SK-N-MC (cell line): ENCODE measurements at regions not wholly inside any gene's neighbourhood (a gene's known extent, or its start where the extent isn't known, plus 50 kb on each side); places are given as distances from the start of the nearest gene placed in this dataset.

Experiments used
- DNase-seq: peaks from one replicate; pipeline ENCODE4 v3.0.0-alpha.2; 2011; ENCODE audit warnings: low read depth, low spot score
- H3K27ac ChIP-seq: fragments of 200-600 bp; sonication (generic); 2 replicates; pipeline ENCODE4 v1.5.1; 2016; ENCODE audit warnings: mixed run types
- H3K36me3 ChIP-seq: fragments of 200-600 bp; sonication (generic); 2 replicates; pipeline ENCODE4 v1.6.1; 2017; ENCODE audit warnings: antibody characterized with exemption, low read length, mixed read lengths; ENCODE audit not compliant: insufficient read depth
- H3K4me3 ChIP-seq: fragments of 200-600 bp; sonication (generic); 2 replicates; pipeline ENCODE4 v1.5.1; 2016
- H3K9ac ChIP-seq: fragments of 200-600 bp; sonication (generic); 2 replicates; pipeline ENCODE4 v1.8.0; 2017; ENCODE audit warnings: mixed run types, mixed read lengths; ENCODE audit not compliant: insufficient read length
- H3K9me3 ChIP-seq: fragments of 200-600 bp; sonication (generic); 2 replicates; pipeline ENCODE4 v1.6.1; 2017; ENCODE audit warnings: low read depth, mild to moderate bottlenecking, antibody characterized with exemption, low read length, moderate library complexity, mixed read lengths
- EZH2 ChIP-seq: fragments of 200-600 bp; sonication (generic); IDR thresholded peaks from one replicate; pipeline ENCODE4 v1.6.1; 2017; ENCODE audit warnings: antibody characterized with exemption
- FOXP2 ChIP-seq: optimal IDR thresholded peaks from 2 replicates; pipeline ENCODE3; 2011; ENCODE audit warnings: mild to moderate bottlenecking, moderate library complexity; ENCODE audit not compliant: insufficient read depth; ENCODE audit errors: extremely low read length, control extremely low read depth
- POLR2AphosphoS5 ChIP-seq: IDR thresholded peaks from 2 replicates; pipeline ENCODE4 v1.6.1; 2012; ENCODE audit warnings: mild to moderate bottlenecking, low read depth, low read length, borderline replicate concordance

- no peak for DNase-seq
- Histone ChIP-seq H3K27ac (no peak overlapping the region), H3K4me3 (no peak overlapping the region), H3K9me3 (no peaks in the 10 kb centered on the region), H3K9ac (no peak overlapping the region), H3K36me3 (no peaks in the 10 kb centered on the region)
- TF ChIP-seq FOXP2 (no peak), EZH2 (no peak), POLR2AphosphoS5 (no peak)
Measured at GRCh38 chr4:96755569-96756484, 915.9 kb downstream of the PDHA2 start.

GRCh38 chr4:96756584-96756983, 916.7 kb downstream of the PDHA2 start:
- Histone ChIP-seq H3K27ac (no peak overlapping the region), H3K9ac (no peak overlapping the region), H3K9me3 (no peaks in the 10 kb centered on the region), H3K36me3 (no peaks in the 10 kb centered on the region), H3K4me3 (no peak overlapping the region)
- TF ChIP-seq POLR2AphosphoS5 (no peak), FOXP2 (no peak), EZH2 (no peak)
- DNase-seq: no peak

- Histone ChIP-seq H3K9me3 (no peaks in the 10 kb centered on the region), H3K9ac (no peak overlapping the region), H3K27ac (no peak overlapping the region), H3K36me3 (no peaks in the 10 kb centered on the region), H3K4me3 (no peak overlapping the region)
- TF ChIP-seq EZH2 (no peak), FOXP2 (no peak), POLR2AphosphoS5 (no peak)
- DNase-seq: no peak
Measured at GRCh38 chr4:96763546-96763945, 923.7 kb downstream of the PDHA2 start.

- Histone ChIP-seq H3K9ac (no peak overlapping the region), H3K36me3 (no peaks in the 10 kb centered on the region), H3K4me3 (no peak overlapping the region), H3K27ac (no peak overlapping the region), H3K9me3 (no peaks in the 10 kb centered on the region)
- TF ChIP-seq FOXP2 (no peak), POLR2AphosphoS5 (no peak), EZH2 (no peak)
- DNase-seq: no peak
Measured at GRCh38 chr4:96766359-96766758, 926.5 kb downstream of the PDHA2 start.

- no peak overlapping the region for H3K9ac ChIP-seq
- H3K4me3 ChIP-seq: no peak overlapping the region
- no peak for DNase-seq
- no peaks in the 10 kb centered on the region for H3K36me3 ChIP-seq
- no peak overlapping the region for H3K27ac ChIP-seq
- H3K9me3 ChIP-seq: no peaks in the 10 kb centered on the region
- TF ChIP-seq EZH2 (no peak), POLR2AphosphoS5 (no peak), FOXP2 (no peak)
Measured at GRCh38 chr4:96767815-96768480, 928.1 kb downstream of the PDHA2 start.

- no peak overlapping the region for H3K9ac ChIP-seq
- H3K27ac ChIP-seq: no peak overlapping the region
- no peaks in the 10 kb centered on the region for H3K9me3 ChIP-seq
- no peak for DNase-seq
- no peak overlapping the region for H3K4me3 ChIP-seq
- TF ChIP-seq EZH2 (no peak), FOXP2 (no peak), POLR2AphosphoS5 (no peak)
- H3K36me3 ChIP-seq: no peaks in the 10 kb centered on the region
Measured at GRCh38 chr4:96775501-96775900, 935.6 kb downstream of the PDHA2 start.

GRCh38 chr4:96776920-96777527, 937.1 kb downstream of the PDHA2 start:
- no peak overlapping the region for H3K9ac ChIP-seq
- no peak for TF ChIP-seq POLR2AphosphoS5
- no peak for TF ChIP-seq FOXP2
- no peak for TF ChIP-seq EZH2
- no peak overlapping the region for H3K27ac ChIP-seq
- H3K9me3 ChIP-seq: no peaks in the 10 kb centered on the region
- no peak for DNase-seq
- no peak overlapping the region for H3K4me3 ChIP-seq
- H3K36me3 ChIP-seq: no peaks in the 10 kb centered on the region

GRCh38 chr4:96784336-96784735, 944.4 kb downstream of the PDHA2 start:
- no peak for TF ChIP-seq POLR2AphosphoS5
- TF ChIP-seq FOXP2: no peak
- no peak for TF ChIP-seq EZH2
- no peak overlapping the region for H3K27ac ChIP-seq
- H3K9me3 ChIP-seq: no peaks in the 10 kb centered on the region
- no peak for DNase-seq
- no peak overlapping the region for H3K9ac ChIP-seq
- no peaks in the 10 kb centered on the region for H3K36me3 ChIP-seq
- no peak overlapping the region for H3K4me3 ChIP-seq

- no peak overlapping the region for H3K27ac ChIP-seq
- DNase-seq: no peak
- no peaks in the 10 kb centered on the region for H3K36me3 ChIP-seq
- TF ChIP-seq FOXP2 (no peak), EZH2 (no peak), POLR2AphosphoS5 (no peak)
- no peak overlapping the region for H3K9ac ChIP-seq
- no peak overlapping the region for H3K4me3 ChIP-seq
- no peaks in the 10 kb centered on the region for H3K9me3 ChIP-seq
Measured at GRCh38 chr4:96786306-96786705, 946.4 kb downstream of the PDHA2 start.
